Neural progenitor cell (in vitro differentiated cells): ENCODE measurements at regions not wholly inside any gene's neighbourhood (a gene's known extent, or its start where the extent isn't known, plus 50 kb on each side); places are given as distances from the start of the nearest gene placed in this dataset.

Experiments
- DNase-seq: peaks from one replicate; pipeline ENCODE4 v3.0.0-alpha.2; 2016; ENCODE audit warnings: low spot score
- H2AFZ ChIP-seq: fragments of 200-600 bp; sonication (generic); replicated peaks from 2 replicates; pipeline ENCODE4 v1.6.1; 2016; ENCODE audit warnings: antibody characterized with exemption
- H3F3A ChIP-seq: fragments of 200-600 bp; sonication (generic); 2 replicates; pipeline ENCODE4 v1.6.1; 2016; ENCODE audit warnings: antibody characterized with exemption, low read depth
- H3K27ac ChIP-seq: fragments of 200-600 bp; sonication (generic); 2 replicates; pipeline ENCODE4 v1.5.1; 2016; ENCODE audit warnings: mild to moderate bottlenecking
- H3K27me3 ChIP-seq: fragments of 200-600 bp; sonication (generic); 2 replicates; pipeline ENCODE4 v1.6.1; 2016; ENCODE audit warnings: mild to moderate bottlenecking, moderate library complexity
- H3K36me3 ChIP-seq: fragments of 200-600 bp; sonication (generic); 2 replicates; pipeline ENCODE4 v1.5.1; 2016
- H3K4me1 ChIP-seq: fragments of 200-600 bp; sonication (generic); 2 replicates; pipeline ENCODE4 v1.6.1; 2016; ENCODE audit warnings: mixed run types
- H3K4me2 ChIP-seq: fragments of 200-600 bp; sonication (generic); 2 replicates; pipeline ENCODE4 v1.6.1; 2016
- H3K4me3 ChIP-seq: fragments of 200-600 bp; sonication (generic); 2 replicates; pipeline ENCODE4 v1.5.1; 2016
- H3K79me2 ChIP-seq: fragments of 200-600 bp; sonication (generic); 2 replicates; pipeline ENCODE4 v1.6.1; 2016; ENCODE audit warnings: low read depth
- H3K9ac ChIP-seq: fragments of 200-600 bp; sonication (generic); 2 replicates; pipeline ENCODE4 v1.6.1; 2016
- H3K9me3 ChIP-seq: fragments of 200-600 bp; sonication (generic); 2 replicates; pipeline ENCODE4 v1.5.1; 2016; ENCODE audit warnings: low read depth
- H4K20me1 ChIP-seq: fragments of 200-600 bp; sonication (generic); 2 replicates; pipeline ENCODE4 v1.6.1; 2016; ENCODE audit warnings: low read depth
- H3K27ac Mint-ChIP-seq: 3 replicates; pipeline ENCODE4 v1.8.0; 2021; ENCODE audit warnings: mixed read lengths
- H3K27me3 Mint-ChIP-seq: 2 replicates; pipeline ENCODE4 v1.8.0; 2022; ENCODE audit warnings: low read depth, mild to moderate bottlenecking, inconsistent platforms, moderate library complexity, mixed read lengths; ENCODE audit not compliant: insufficient read depth
- H3K36me3 Mint-ChIP-seq: 3 replicates; pipeline ENCODE4 v1.8.0; 2021; ENCODE audit warnings: mixed read lengths
- H3K4me1 Mint-ChIP-seq: 3 replicates; pipeline ENCODE4 v1.8.0; 2021; ENCODE audit warnings: mixed read lengths
- H3K4me3 Mint-ChIP-seq: 3 replicates; pipeline ENCODE4 v1.8.0; 2021; ENCODE audit warnings: mild to moderate bottlenecking, moderate library complexity, mixed read lengths
- H3K9me3 Mint-ChIP-seq: 3 replicates; pipeline ENCODE4 v1.8.0; 2020; ENCODE audit warnings: mixed read lengths
- CTCF ChIP-seq: fragments of 200-600 bp; sonication (generic); IDR thresholded peaks from 2 replicates; pipeline ENCODE4 v1.5.1; 2017; ENCODE audit warnings: antibody characterized with exemption, mild to moderate bottlenecking
- EZH2 ChIP-seq: fragments of 200-600 bp; sonication (generic); IDR thresholded peaks from 2 replicates; pipeline ENCODE4 v1.6.1; 2017; ENCODE audit warnings: antibody characterized with exemption, mild to moderate bottlenecking, moderate library complexity
- EZH2phosphoT487 ChIP-seq: fragments of 200-600 bp; sonication (generic); IDR thresholded peaks from 2 replicates; pipeline ENCODE4 v1.6.1; 2017; ENCODE audit warnings: antibody characterized with exemption

GRCh38 chr9:38292480-38292879 is 100.0 kb upstream of the ALDH1B1 start:
- Histone ChIP-seq H3K36me3 (no peaks in the 10 kb centered on the region), H3K27ac (no peak overlapping the region), H4K20me1 (no peaks in the 10 kb centered on the region), H3K4me1 (peaks cover 4% of the 10 kb centered on the region), H3K4me2 (no peak overlapping the region), H2AFZ (no peak overlapping the region), H3K9ac (no peak overlapping the region), H3K27me3 (no peaks in the 10 kb centered on the region), H3K79me2 (no peaks in the 10 kb centered on the region), H3K4me3 (no peak overlapping the region), H3K9me3 (no peaks in the 10 kb centered on the region), H3F3A (no peaks in the 10 kb centered on the region)
- H3K4me3 Mint-ChIP-seq: no peak overlapping the region
- TF ChIP-seq EZH2: no peak
- TF ChIP-seq EZH2phosphoT487: no peak
- no peak for TF ChIP-seq CTCF
- H3K4me1 Mint-ChIP-seq: peaks cover 18% of the 10 kb centered on the region
- H3K27me3 Mint-ChIP-seq: peaks cover 2% of the 10 kb centered on the region
- no peak for DNase-seq
- H3K9me3 Mint-ChIP-seq: peaks cover 5% of the 10 kb centered on the region
- no peaks in the 10 kb centered on the region for H3K36me3 Mint-ChIP-seq
- no peak overlapping the region for H3K27ac Mint-ChIP-seq

- Histone ChIP-seq H4K20me1 (no peaks in the 10 kb centered on the region), H3K4me3 (no peak overlapping the region), H3K79me2 (no peaks in the 10 kb centered on the region), H3K4me2 (no peak overlapping the region), H3K36me3 (no peaks in the 10 kb centered on the region), H3K27me3 (no peaks in the 10 kb centered on the region), H3K9ac (no peak overlapping the region), H3K9me3 (no peaks in the 10 kb centered on the region), H3F3A (peaks cover 7% of the 10 kb centered on the region), H2AFZ (no peak overlapping the region), H3K4me1 (peaks cover 7% of the 10 kb centered on the region), H3K27ac (no peak overlapping the region)
- peaks cover 14% of the 10 kb centered on the region for H3K4me1 Mint-ChIP-seq
- DNase-seq: no peak
- peaks cover 6% of the 10 kb centered on the region for H3K27me3 Mint-ChIP-seq
- H3K36me3 Mint-ChIP-seq: no peaks in the 10 kb centered on the region
- no peak overlapping the region for H3K27ac Mint-ChIP-seq
- H3K4me3 Mint-ChIP-seq: no peak overlapping the region
- TF ChIP-seq EZH2 (no peak), CTCF (no peak), EZH2phosphoT487 (no peak)
- H3K9me3 Mint-ChIP-seq: peaks cover 5% of the 10 kb centered on the region
These were observed 102.6 kb upstream of the ALDH1B1 start for GRCh38 chr9:38289866-38290245.

GRCh38 chr9:38289236-38289865 is 103.2 kb upstream of the ALDH1B1 start:
- H3K27ac Mint-ChIP-seq: no peak overlapping the region
- H3K9me3 Mint-ChIP-seq: peaks cover 5% of the 10 kb centered on the region
- no peak overlapping the region for H3K27ac ChIP-seq
- peaks cover 12% of the 10 kb centered on the region for H3F3A ChIP-seq
- no peak overlapping the region for H3K9ac ChIP-seq
- no peaks in the 10 kb centered on the region for H3K36me3 Mint-ChIP-seq
- H4K20me1 ChIP-seq: peaks cover under 1% of the 10 kb centered on the region
- H3K27me3 ChIP-seq: no peaks in the 10 kb centered on the region
- H3K27me3 Mint-ChIP-seq: peaks cover 6% of the 10 kb centered on the region
- H3K4me3 Mint-ChIP-seq: no peak overlapping the region
- H3K4me1 ChIP-seq: peaks cover 10% of the 10 kb centered on the region
- no peaks in the 10 kb centered on the region for H3K9me3 ChIP-seq
- H3K79me2 ChIP-seq: no peaks in the 10 kb centered on the region
- peaks cover 19% of the 10 kb centered on the region for H3K4me1 Mint-ChIP-seq
- no peak for DNase-seq
- H3K4me2 ChIP-seq: no peak overlapping the region
- no peak for TF ChIP-seq EZH2
- TF ChIP-seq EZH2phosphoT487: no peak
- TF ChIP-seq CTCF: no peak
- no peak overlapping the region for H3K4me3 ChIP-seq
- no peak overlapping the region for H2AFZ ChIP-seq
- H3K36me3 ChIP-seq: no peaks in the 10 kb centered on the region
